ENCODE measurements at regions not wholly inside any gene's neighbourhood (a gene's known extent, or its start where the extent isn't known, plus 50 kb on each side); places are given as distances from the start of the nearest gene placed in this dataset.

GRCh38 chr2:120612931-120613330 lies 122.7 kb upstream of the GLI2 start:
- TF ChIP-seq, protein P1, sequence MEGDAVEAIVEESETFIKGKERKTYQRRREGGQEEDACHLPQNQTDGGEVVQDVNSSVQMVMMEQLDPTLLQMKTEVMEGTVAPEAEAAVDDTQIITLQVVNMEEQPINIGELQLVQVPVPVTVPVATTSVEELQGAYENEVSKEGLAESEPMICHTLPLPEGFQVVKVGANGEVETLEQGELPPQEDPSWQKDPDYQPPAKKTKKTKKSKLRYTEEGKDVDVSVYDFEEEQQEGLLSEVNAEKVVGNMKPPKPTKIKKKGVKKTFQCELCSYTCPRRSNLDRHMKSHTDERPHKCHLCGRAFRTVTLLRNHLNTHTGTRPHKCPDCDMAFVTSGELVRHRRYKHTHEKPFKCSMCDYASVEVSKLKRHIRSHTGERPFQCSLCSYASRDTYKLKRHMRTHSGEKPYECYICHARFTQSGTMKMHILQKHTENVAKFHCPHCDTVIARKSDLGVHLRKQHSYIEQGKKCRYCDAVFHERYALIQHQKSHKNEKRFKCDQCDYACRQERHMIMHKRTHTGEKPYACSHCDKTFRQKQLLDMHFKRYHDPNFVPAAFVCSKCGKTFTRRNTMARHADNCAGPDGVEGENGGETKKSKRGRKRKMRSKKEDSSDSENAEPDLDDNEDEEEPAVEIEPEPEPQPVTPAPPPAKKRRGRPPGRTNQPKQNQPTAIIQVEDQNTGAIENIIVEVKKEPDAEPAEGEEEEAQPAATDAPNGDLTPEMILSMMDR (IDR thresholded peaks at IDR 0.05; ENCODE audit: low read depth, low read length) = no peak
- no peak overlapping the region for H3K4me3 ChIP-seq (ENCODE audit: low read depth, low read length)
- no peak for DNase-seq (ENCODE audit: low read depth, low spot score)
- in situ Hi-C loops (cut with HindIII; ENCODE audit: low sequenced_read_pairs) = no loop called here

DNA sequence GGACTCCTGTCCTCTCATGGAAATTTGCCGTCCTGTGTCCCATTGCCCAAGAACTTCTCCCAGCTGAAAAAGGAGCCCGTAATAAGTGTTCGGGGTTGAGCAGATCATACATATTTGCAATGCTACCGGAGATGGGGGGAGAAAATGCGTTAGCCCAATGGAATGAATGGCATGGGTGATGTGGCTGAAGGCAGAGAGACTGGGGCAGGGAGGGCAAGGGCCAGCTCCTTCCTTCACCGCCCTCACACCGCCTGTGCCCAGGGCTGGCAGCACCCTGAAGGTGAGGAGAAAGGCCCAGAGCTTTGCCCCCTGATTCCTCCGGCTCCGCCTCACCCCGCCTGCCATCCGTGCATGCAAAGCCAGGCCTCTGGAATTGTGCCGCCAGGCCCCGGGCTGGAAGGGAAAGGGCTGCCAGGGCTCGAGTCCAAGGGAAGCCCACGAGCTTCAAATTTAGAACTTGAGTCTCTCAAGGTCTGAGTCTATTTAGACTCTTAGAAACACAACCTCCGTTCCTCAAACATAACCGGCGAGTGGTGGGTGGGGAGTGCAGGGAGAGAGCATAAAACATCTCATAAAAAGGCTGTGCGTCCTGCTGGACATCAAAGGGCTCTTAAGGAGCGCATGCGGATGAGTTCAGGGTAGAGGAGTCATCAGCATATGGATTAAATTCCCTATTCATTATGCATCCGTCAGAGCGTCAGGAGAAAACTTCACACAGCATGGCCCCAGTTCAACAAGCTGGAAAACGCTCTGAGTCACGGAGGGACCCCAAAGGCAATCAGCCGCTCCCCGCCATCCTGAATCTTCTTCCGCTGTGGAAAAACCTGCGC lies 121.7 kb upstream of the GLI2 start:
- in situ Hi-C loops (cut with HindIII; ENCODE audit: low sequenced_read_pairs) = no loop called here
- TF ChIP-seq, protein P1 (IDR thresholded peaks at IDR 0.05; ENCODE audit: low read depth, low read length) = no peak
- H3K4me3 ChIP-seq (ENCODE audit: low read depth, low read length) = no peak overlapping the region
- DNase-seq (ENCODE audit: low read depth, low spot score) = peak; percentile 70

- no peak for DNase-seq (ENCODE audit: low read depth, low spot score)
- H3K4me3 ChIP-seq (ENCODE audit: low read depth, low read length) = no peak overlapping the region
- in situ Hi-C loops (cut with HindIII; ENCODE audit: low sequenced_read_pairs) = no loop called here
- TF ChIP-seq, protein P1 (IDR thresholded peaks at IDR 0.05; ENCODE audit: low read depth, low read length) = no peak
These were observed 120.8 kb upstream of the GLI2 start for GRCh38 chr2:120614901-120615300.

DNA sequence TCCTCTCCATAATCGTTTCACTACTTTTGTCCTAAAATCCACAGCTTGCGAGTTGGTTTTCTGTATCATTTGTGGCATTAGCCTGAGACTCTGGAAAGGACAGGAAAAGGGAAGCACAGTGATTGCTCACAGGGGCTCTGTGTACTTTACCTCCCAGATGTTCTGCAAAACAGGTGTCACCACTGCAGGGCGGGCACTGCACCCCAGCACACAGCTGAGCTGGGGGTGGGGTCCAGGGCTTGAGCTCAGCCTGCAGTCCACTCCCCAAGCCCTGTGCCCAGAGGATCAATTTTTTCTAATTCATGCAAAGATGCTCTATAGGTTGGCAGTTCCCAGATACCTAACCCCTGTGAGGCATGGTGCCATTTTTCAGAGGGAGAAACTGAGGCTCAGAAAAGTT lies 119.4 kb upstream of the GLI2 start:
- no peak for DNase-seq (ENCODE audit: low read depth, low spot score)
- TF ChIP-seq, protein P1 (IDR thresholded peaks at IDR 0.05; ENCODE audit: low read depth, low read length) = no peak
- H3K4me3 ChIP-seq (ENCODE audit: low read depth, low read length) = no peak overlapping the region
- in situ Hi-C loops (cut with HindIII; ENCODE audit: low sequenced_read_pairs) = no loop called here

- no peak overlapping the region for H3K4me3 ChIP-seq (ENCODE audit: low read depth, low read length)
- no peak for DNase-seq (ENCODE audit: low read depth, low spot score)
- in situ Hi-C loops (cut with HindIII; ENCODE audit: low sequenced_read_pairs) = no loop called here
- TF ChIP-seq, protein P1 (IDR thresholded peaks at IDR 0.05; ENCODE audit: low read depth, low read length) = no peak
These were observed 118.6 kb upstream of the GLI2 start for GRCh38 chr2:120617055-120617454.

- in situ Hi-C loops (cut with HindIII; ENCODE audit: low sequenced_read_pairs) = no loop called here
- no peak overlapping the region for H3K4me3 ChIP-seq (ENCODE audit: low read depth, low read length)
- no peak for DNase-seq (ENCODE audit: low read depth, low spot score)
- TF ChIP-seq, protein P1 (IDR thresholded peaks at IDR 0.05; ENCODE audit: low read depth, low read length) = no peak
These were observed 116.8 kb upstream of the GLI2 start for GRCh38 chr2:120618830-120619229.

Measured in astrocyte of the spinal cord (primary cell).